GM13976 (cell line): ENCODE measurements at regions not wholly inside any gene's neighbourhood (a gene's known extent, or its start where the extent isn't known, plus 50 kb on each side); places are given as distances from the start of the nearest gene placed in this dataset.
A peak's percentile ranks its signal among the peaks of the same experiment; 100 is the strongest.

ENCODE experiments used
- DNase-seq: peaks from one replicate; pipeline ENCODE4 v3.0.0; 2012; ENCODE audit warnings: low spot score
- CTCF ChIP-seq: IDR thresholded peaks from 2 replicates; pipeline ENCODE4 v1.5.1; 2012; ENCODE audit warnings: borderline replicate concordance, mild to moderate bottlenecking; ENCODE audit not compliant: insufficient read depth; ENCODE audit errors: extremely low read depth, missing control alignments, control extremely low read depth
- in situ Hi-C: fragments of 300-500 bp; cut with MboI; formaldehyde crosslinking; loops from one replicate; pipeline ENCODE4 v1.12.0; 2022; ENCODE audit warnings: low sequenced_read_pairs, mixed read lengths, inconsistent platforms; ENCODE audit not compliant: unreplicated experiment

- in situ Hi-C loops: no loop called here
- TF ChIP-seq CTCF: no peak
- no peak for DNase-seq
Observed at GRCh38 chr1:198966519-198966918, 327.7 kb downstream of the PTPRC start.

- TF ChIP-seq CTCF: no peak
- in situ Hi-C loops: no loop called here
- no peak for DNase-seq
Observed at GRCh38 chr1:198967566-198967965, 328.7 kb downstream of the PTPRC start.

- DNase-seq: no peak
- in situ Hi-C loops: no loop called here
- TF ChIP-seq CTCF: no peak
Observed at GRCh38 chr1:198968866-198969265, 330.0 kb downstream of the PTPRC start.

GRCh38 chr1:198969981-198970380, 331.1 kb downstream of the PTPRC start:
- no peak for DNase-seq

GRCh38 chr1:198970916-198971315, 332.1 kb downstream of the PTPRC start:
- in situ Hi-C loops: no loop called here
- no peak for TF ChIP-seq CTCF
- DNase-seq: no peak

More at GRCh38 chr1:198969981-198970380, 331.1 kb downstream of the PTPRC start:
- TF ChIP-seq CTCF: no peak
- in situ Hi-C loops: no loop called here

GRCh38 chr1:198977909-198978308, 339.1 kb downstream of the PTPRC start:
- DNase-seq: peak; percentile 24
- TF ChIP-seq CTCF: no peak
- in situ Hi-C loops: no loop called here

- DNase-seq: peak; percentile 16
- no peak for TF ChIP-seq CTCF
- in situ Hi-C loops: no loop called here
Observed at GRCh38 chr1:198978523-198978922, 339.7 kb downstream of the PTPRC start.
